Right atrium auricular region (tissue), 2 donors: ENCODE measurements at regions not wholly inside any gene's neighbourhood (a gene's known extent, or its start where the extent isn't known, plus 50 kb on each side); places are given as distances from the start of the nearest gene placed in this dataset.

Experiments used
- DNase-seq: peaks from one replicate; pipeline ENCODE4 v3.0.0-alpha.2; 2019; ENCODE audit warnings: low spot score
- H3K27ac ChIP-seq, 2 donors: fragments of 200-600 bp; sonication (generic); 1 replicate in 1 of 2; 2 replicates in 1 of 2; pipeline ENCODE4 v1.5.1; 2016 to 2019
- H3K27me3 ChIP-seq, 2 donors: fragments of 200-600 bp; sonication (generic); one replicate each; pipeline versions ENCODE4 v1.5.1 to v1.6.0; 2017 to 2019
- H3K36me3 ChIP-seq: fragments of 200-600 bp; sonication (generic); one replicate; pipeline ENCODE4 v1.5.1; 2016
- H3K4me1 ChIP-seq, 2 donors: fragments of 200-600 bp; sonication (generic); one replicate each; pipeline versions ENCODE4 v1.5.1 to v1.6.0; 2017 to 2019
- H3K4me3 ChIP-seq, 2 donors: fragments of 200-600 bp; sonication (generic); 1 replicate in 1 of 2; 2 replicates in 1 of 2; pipeline ENCODE4 v1.5.1; 2017 to 2019; ENCODE audit warnings: mild to moderate bottlenecking in 1 of 2, moderate library complexity in 1 of 2
- H3K9me3 ChIP-seq, 2 donors: fragments of 200-600 bp; sonication (generic); one replicate each; pipeline ENCODE4 v1.5.1; 2019
- CTCF ChIP-seq, 2 donors: fragments of 200-600 bp; sonication (generic); IDR thresholded peaks; one replicate each; pipeline ENCODE4 v1.5.1; 2019; ENCODE audit warnings: antibody characterized with exemption in 2 of 2

DNA sequence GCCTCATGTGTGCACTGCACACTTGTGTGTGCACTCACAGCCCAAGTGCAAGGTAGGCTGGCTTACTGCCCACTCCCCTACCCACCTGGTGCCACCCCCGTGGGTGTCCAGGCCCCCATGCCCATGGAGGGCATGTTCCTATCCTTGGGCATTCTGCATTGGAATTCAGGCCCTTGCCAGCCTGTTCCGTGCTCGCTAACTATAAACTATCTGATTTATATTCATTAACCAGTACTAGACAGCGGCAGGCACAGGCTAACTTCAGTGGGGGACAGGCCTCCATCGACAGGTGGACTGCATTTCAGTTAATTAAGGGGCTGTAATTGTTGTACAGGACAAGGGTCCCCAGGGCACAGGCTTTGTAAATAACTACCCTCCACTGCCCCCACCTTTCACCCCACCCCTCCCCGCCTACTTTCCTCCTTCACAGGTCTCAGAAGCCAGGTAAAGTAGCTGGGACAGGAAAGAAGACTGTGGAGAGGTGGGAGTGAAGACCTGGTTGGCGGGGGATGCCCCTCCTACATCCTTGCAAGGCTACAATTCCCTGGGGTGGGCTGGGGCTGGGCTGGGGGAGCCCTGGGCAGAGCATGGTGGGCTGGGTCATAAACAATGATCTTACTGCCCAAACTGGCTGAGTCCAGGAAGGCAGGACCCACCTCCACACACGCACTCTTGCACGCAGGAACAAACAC is 119.0 kb upstream of the LHX1 start:
- H3K36me3 ChIP-seq: no peaks in the 10 kb centered on the region
- no peaks in the 10 kb centered on the region for H3K4me1 ChIP-seq
- H3K4me3 ChIP-seq: no peak overlapping the region
- no peak for DNase-seq
- H3K27me3 ChIP-seq: no peaks in the 10 kb centered on the region
- no peak for TF ChIP-seq CTCF (IDR thresholded peaks at IDR 0.05)
- H3K27ac ChIP-seq: no peak overlapping the region
- no peaks in the 10 kb centered on the region for H3K9me3 ChIP-seq

DNA sequence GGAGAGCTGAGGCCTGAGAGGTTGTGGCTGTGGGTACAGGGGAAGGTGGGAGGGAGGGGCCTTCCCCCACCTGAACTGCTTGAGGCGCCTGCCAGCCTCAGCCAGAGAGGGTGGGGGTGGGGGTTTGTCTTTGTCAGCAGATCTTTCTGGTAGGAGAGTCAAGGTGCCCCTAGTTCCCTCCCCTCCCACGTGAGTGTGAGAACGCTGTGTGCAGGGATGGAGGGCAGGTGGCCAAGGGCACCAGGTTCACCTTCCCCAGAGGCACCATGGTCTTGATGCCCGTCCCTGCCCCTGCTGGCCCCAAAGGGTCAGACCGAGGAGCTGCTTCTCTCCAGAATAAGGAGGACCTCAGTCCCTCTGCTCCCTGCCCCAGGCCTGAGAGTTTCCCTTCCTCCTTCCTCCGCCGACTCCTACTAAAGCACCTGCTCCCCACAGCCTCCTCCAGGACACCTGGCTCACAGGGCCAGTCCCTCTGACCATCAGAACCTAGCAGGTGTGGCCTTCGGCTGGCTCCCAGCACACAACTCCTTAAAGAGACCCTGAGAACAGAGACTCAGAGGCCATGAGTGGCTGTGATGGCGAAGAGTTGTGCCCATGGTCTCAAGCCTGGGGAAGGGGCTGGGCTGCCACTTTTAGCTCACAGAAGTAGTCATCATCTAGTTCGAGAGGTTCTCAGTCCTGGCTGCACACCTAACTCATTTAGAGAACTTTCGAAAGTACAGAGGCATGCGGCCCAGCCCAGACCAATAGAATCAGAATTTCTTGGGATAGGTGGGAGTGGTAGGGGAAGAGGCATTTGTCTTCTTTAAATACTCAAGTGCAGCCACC is 113.2 kb upstream of the LHX1 start:
- Histone ChIP-seq H3K4me3 (no peak overlapping the region), H3K27ac (no peak overlapping the region), H3K4me1 (no peaks in the 10 kb centered on the region), H3K27me3 (peaks cover 0 to 4% of the 10 kb centered on the region in 2 donors), H3K36me3 (no peaks in the 10 kb centered on the region), H3K9me3 (no peaks in the 10 kb centered on the region)
- no peak for TF ChIP-seq CTCF (IDR thresholded peaks at IDR 0.05)
- DNase-seq: no peak

DNA sequence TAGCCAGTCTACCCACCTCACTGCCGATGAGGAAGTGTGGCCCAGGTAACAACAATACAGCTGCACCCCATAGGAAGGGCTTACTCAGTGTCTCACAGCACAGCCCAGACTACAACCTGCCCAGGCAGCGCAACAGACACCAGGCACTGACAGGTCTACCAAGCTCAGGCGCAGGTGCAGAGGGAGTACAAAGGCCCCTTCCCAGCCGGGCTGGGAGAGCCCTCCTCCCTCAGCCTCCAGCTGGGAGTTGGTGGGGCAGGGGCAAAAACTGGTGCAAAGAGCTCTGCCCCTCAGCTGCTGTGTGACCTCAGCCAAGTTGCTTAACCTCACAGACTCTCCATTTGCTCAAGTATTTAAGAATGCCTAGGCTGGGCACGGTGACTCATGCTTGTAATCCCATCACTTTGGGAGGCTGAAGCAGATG is 112.6 kb upstream of the LHX1 start:
- DNase-seq: no peak
- no peaks in the 10 kb centered on the region for H3K9me3 ChIP-seq
- no peak for TF ChIP-seq CTCF (IDR thresholded peaks at IDR 0.05)
- H3K27ac ChIP-seq: no peak overlapping the region
- H3K36me3 ChIP-seq: no peaks in the 10 kb centered on the region
- H3K27me3 ChIP-seq: peaks cover 0 to 4% of the 10 kb centered on the region in 2 donors
- no peaks in the 10 kb centered on the region for H3K4me1 ChIP-seq
- no peak overlapping the region for H3K4me3 ChIP-seq

GRCh38 chr17:36825113-36825512 is 112.2 kb upstream of the LHX1 start:
- Histone ChIP-seq H3K27ac (no peak overlapping the region), H3K36me3 (no peaks in the 10 kb centered on the region), H3K4me1 (no peaks in the 10 kb centered on the region), H3K27me3 (peaks cover 0 to 4% of the 10 kb centered on the region in 2 donors), H3K9me3 (no peaks in the 10 kb centered on the region), H3K4me3 (no peak overlapping the region)
- DNase-seq: no peak
- TF ChIP-seq CTCF (IDR thresholded peaks at IDR 0.05): no peak

- H3K27me3 ChIP-seq: peaks cover 0 to 4% of the 10 kb centered on the region in 2 donors
- H3K27ac ChIP-seq: no peak overlapping the region
Measured at GRCh38 chr17:36825521-36825920, 111.8 kb upstream of the LHX1 start.

More at GRCh38 chr17:36825521-36825920, 111.8 kb upstream of the LHX1 start:
- DNase-seq: no peak
- Histone ChIP-seq H3K36me3 (no peaks in the 10 kb centered on the region), H3K4me3 (no peak overlapping the region), H3K9me3 (no peaks in the 10 kb centered on the region), H3K4me1 (no peaks in the 10 kb centered on the region)
- TF ChIP-seq CTCF (IDR thresholded peaks at IDR 0.05): no peak
